ENCODE measurements at regions not wholly inside any gene's neighbourhood (a gene's known extent, or its start where the extent isn't known, plus 50 kb on each side); places are given as distances from the start of the nearest gene placed in this dataset.

DNA sequence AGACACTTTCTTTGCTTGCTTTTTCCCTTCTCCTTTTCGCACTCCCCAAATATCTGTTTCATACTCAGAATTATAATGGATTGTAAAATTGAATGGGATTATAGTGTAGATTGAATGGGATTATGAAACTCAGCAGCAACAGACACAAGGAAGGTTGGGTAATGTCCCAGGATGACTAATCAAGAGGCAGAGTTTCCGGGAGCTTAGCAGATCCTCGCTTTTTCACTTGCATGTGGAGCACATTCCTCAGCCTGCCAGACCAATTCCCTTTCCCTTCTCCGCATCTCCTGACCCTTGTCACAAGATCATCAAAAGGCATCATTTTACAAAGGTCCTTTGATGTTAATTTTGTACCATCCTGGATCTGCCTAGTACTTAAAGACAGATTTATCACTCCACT is 55.1 kb upstream of the SLC1A1 start:
- DNase-seq = no peak

DNA sequence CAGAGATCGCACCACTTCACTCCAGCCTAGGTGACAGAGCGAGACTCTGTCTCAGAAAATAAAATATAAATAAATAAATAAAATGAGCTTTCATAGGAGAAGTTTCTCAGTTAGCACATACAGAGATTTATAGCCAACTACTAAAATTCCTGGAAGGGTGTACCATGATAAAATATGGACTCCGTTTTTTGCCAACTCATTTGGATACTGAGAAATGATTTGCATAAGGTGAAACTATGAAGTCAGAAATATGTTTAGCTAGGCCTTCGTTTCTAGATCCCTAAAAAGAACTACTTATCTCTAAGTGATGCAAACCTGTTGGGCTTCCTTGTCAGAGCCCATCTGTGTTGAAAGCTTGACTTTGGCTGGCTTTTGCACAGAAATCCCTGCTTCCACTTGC is 56.9 kb upstream of the SLC1A1 start:
- no peak for DNase-seq

DNA sequence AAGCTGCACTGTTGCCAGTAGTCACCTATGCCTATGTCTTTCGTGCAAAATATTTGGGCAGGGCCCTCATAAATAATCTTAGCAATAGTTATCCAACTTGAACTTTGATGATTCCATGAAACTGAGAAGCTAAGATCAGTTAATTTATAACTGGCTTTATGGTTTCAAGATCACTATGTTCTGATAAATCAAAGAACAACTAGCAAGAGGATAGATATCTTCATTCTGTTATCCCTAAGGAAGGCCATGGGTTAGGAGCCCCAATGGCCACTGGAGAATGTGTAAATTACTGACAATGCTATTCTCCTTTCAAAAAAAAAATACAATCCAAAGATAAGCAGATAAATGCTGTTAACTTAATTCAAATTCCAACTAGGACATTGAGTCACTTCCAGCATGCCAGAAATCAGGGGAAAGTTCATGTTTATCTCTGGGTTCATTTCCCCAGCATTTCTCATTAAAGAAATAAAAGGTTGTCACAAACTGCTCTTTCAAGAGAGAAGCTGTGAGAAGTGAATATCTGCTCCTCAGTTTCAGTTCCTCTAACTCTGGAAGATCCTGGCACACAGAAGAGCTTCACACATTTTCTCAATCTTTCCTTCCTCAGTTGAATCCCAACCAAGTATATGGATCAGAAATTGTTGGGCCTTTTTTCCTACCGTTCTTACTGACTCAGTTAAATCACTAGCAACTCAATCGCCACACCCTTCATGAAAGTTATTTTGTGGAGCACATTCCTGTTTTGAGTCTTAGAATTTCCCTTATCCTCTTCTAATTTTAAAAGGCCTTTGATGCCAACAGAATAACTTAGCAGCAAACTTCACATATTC is 59.6 kb upstream of the SLC1A1 start:
- no peak for DNase-seq

DNA sequence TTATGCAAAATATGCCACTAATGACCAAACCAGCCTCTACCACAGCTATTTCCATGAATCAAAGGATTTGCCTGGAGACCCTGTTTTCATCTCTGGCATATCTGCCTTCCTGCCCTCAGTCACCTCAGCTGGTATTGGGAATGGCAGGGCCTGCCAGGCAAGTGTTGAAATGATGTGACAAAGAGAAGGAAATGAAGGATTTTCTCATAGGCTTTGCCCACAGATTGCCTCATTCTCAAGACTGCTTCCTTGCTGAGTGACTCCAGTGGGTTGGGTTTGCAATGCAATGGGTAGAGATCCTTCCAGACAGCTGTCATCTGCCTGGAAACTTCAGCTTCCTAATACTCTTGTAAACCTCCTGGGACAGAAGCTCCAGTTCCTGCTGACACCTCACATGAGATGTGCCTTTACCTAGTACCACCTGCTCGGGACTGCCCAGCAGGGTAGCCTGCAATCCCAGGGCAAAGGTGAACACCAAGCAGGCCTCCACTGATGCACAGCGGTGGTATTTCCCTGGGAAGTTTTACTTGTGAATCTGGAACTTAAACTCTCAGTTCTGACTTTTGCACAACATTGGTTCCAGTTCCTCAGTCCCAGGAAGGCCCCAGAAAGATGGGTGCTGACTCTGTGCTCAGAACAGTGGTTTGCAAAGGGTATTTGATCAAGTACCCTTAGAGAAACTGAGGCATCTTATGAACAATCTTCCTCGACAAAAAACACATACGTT is 64.8 kb upstream of the SLC1A1 start:
- no peak for DNase-seq

DNA sequence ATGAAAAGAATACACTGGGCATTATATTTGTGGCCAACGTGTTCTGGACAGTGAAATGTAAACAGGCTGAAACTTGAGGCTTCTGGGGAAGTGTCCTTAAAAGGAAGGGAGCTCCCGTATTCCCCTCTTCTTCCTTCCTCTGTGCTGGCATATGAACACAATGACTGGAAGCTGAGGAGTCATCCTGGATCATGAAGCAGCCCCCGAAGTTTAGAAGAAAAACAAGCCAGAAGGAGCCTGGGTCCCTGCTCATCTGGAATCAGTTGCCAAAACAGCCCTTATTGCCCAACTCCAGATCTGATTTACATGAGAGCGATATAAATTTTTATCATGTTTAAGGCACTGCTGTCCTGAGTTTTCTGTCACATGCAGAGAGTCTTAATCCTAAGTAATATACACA is 65.4 kb upstream of the SLC1A1 start:
- DNase-seq = no peak

DNA sequence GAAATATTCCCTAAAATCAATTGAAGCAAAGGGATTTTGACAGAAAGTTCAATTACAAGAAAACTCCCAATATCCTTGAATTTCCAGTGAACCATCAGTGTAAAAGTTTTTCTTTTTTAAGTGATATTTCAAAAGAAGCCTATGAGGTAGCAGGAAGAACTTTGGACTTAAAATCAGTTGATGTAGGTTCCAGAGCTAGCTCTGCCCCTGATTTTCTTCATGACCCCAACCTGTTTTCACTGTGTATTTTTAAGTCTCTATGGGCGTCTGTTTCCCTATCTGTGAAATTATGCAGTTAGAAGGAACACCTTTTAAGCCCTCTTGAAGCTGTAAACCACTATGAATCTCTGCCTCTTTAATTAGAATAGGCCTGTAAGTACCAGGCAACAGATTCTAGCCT is 66.2 kb upstream of the SLC1A1 start:
- DNase-seq = no peak

DNA sequence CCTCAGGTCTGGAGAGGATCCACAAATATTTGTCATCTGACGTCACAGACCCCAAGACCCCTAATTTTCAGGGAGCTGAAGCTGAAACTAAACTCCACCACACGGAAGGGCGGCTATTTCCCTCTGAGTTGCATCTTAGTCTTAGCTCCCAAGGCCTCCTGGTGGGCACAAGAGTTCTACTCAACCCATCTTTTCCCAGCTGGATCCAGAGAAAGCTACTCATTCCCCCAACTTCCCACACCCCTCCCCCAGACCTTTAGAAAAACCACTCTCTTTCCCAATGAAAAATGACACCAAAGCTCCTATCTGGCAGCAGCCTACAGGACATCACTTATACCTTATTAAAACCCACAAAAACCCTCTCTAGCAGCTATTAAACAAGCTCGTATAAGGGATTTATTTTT is 67.1 kb upstream of the SLC1A1 start:
- no peak for DNase-seq

DNA sequence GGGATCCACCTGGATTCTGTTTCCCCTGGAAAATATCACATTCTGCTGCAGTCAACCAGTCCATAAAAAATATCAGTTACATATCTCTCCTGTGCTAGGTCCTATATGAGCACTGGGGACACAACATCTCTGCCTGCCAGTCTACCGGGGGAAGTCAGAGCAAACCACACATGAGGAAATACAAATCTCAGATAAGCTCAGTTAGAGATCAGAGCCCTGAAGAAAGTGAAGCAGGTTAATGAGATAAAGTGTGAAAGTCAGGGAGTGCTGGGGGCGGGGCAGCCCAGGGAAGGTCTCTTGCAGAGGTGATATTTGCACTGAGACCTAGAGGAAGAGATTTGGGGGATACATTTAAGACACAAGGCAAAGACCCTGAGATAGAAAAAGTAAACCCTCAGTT is 67.8 kb upstream of the SLC1A1 start:
- DNase-seq = no peak

DNA sequence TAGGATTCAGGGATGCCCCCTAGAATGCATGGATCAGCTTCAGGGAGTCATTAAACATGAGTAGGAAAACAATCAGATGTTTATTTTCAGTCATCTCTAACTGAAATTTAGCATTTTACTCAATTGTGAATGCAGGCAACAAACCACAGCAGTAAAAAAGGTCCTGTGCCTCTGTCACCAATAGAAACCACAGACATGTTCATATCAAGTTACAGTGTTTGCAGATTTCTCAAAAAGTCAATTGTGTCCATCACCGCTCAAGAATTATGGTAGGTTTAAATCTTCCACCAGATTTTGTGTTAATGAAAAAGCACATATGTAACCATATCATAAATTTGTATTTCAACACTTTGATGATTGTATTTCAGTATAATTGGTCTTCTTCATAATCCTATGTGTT is 68.4 kb upstream of the SLC1A1 start:
- no peak for DNase-seq

DNA sequence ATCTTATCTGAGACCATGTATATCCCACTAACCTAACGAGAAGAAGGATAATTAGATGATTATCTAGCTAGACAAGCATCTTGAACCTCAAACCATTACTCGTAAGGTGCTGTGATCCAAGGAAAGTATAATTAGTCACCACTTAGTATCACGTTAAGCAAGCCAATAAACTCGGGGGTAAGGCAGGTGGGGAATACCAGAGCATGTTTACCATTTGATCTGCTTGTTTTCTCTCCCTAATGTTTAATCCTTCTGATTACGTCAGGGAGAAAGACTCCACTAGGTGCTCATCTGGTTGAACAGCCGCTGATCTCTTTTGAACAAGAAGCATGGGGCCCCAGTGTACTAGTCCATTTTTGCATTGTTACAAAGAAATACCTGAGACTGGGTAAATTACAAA is 69.9 kb upstream of the SLC1A1 start:
- no peak for DNase-seq

DNA sequence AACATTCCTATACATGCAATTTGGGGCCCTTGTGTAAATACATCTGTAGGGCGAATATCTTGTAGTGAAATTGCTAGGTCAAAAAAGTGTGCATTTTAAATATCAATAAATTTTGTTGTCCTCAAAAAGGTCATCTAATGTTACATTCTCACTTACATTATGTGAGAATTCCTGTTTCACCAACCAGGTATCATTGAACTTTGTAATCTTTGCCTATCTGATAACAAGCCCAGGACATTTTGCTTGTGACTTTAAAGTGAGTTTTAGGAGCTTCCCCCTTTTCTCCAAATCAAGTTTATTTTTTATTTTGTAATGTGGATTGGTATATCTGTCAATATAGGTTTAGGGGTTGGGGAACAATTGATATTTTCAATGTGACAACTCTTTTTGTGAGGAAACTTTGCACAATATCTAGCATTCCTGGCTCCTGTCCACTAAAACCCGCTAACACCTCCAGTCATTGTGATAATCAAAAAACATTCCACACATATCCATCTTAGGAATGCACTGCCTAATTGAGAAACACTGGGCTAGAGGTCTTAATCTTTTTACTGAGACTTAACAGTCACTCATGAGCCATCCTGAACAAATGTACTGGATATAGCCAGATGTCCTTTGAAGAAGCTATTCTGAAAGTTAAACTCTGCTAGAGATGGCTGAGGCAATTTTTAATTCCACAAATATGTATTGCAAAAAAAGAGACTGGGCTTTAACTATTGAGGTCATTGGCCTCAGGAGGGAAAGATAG is 72.5 kb upstream of the SLC1A1 start:
- no peak for DNase-seq

DNA sequence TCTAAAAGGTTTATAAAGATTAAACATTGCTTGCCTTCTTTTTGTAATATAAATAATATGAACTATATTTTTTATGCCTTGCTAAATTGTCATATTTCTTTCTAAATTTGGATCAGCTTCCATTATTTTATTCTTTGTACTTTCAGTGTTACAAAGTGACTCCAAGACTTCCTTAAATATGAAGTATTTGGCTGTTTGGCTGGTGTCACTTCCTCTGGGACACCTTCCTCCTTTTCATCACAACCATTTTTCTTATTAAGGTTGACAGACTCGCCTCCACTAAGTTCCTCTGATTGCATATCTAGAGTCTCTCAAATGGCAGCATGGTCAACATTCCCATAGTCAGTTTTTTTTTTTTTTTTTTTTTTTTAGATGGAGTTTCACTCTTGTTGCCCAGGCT is 73.8 kb upstream of the SLC1A1 start:
- no peak for DNase-seq

DNA sequence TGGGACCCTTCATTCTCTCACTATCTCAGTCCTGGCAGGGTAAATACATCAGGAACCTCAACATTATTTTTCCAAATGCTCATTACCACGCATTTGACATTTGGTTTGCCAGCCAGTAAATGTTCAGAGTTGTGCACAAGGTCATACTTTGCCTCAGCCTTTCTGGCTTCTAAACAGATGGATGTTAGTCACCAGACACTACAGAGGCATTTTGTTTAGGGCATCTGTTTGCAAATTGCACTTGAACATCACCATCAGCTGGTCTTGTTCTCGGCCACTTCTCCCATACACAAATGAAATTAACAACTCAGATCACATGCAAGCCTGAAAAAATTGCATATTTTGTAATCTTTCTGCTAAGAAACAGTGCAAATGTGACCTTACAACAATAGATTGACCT is 75.0 kb upstream of the SLC1A1 start:
- no peak for DNase-seq

DNA sequence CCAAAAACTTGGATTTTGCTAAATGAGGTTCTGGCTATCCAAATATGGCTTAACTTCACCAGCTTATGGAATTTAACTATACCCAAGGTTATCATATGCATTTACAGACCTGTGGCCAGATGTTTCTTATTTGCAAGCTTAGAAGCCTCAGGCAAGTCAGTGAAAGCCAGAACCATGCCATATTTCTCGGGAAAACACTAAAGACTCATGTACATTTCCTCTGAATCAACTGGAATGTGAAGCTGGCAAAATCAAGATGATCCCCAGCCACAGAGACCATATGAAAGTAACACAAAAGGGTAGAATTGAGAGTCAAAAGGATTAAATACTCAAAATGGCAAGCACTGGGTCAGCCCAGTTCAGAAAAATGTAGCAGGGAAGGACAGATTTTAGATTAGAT is 76.4 kb upstream of the SLC1A1 start:
- no peak for DNase-seq

DNA sequence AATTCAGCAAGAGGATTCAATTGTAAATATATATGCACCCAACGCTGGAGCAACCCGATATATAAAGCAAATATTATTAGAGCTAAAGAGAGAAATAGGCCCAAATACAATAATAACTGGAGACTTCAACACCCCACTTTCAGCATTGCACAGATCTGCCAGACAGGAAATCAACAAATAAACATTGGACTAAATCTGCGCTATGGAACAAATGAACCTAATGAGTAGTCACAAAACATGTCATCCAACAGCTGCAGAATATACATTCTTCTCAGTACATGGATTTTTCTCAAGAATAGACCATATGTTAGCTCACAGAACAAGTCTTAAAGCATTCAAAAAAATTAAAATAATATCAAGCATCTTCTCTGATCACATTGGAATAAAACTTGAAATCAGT is 86.1 kb upstream of the SLC1A1 start:
- no peak for DNase-seq

DNA sequence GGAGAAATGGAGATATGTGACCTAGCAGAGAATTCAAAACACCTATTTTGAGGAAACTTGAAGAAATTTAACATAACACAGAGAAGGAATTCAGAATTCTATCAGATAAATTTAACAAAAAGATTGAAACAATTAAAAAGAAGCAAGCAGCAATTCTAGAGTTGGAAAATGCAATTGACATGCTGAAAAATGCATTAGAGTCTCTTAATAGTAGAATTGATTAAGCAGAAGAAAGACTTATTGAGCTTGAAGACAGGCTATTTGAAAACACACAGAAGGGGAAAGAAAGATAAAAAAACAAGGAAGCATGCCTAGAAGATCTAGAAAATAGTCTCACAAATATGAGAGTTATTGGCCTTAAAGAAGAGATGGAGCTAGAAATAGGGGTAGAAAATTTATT is 87.8 kb upstream of the SLC1A1 start:
- DNase-seq = no peak

DNA sequence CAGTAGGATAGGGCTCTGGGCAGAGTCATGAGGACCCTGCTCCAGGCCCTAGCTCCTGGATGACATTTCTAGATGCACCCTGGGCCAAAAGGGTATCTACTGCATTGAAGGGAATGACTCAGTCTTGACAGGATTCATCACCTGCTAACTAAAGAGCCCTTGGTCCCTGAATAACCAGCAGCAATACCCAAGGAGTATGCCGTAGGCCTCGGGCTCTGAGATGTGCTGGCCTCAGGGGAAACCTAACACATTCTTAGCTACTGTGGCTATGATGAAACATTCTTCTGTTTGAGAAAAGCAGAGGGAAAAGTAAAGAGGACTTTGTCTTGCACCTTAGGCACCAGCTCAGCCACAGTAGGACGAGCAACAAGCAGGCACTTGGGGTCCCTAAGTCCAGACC is 89.5 kb upstream of the SLC1A1 start:
- no peak for DNase-seq

DNA sequence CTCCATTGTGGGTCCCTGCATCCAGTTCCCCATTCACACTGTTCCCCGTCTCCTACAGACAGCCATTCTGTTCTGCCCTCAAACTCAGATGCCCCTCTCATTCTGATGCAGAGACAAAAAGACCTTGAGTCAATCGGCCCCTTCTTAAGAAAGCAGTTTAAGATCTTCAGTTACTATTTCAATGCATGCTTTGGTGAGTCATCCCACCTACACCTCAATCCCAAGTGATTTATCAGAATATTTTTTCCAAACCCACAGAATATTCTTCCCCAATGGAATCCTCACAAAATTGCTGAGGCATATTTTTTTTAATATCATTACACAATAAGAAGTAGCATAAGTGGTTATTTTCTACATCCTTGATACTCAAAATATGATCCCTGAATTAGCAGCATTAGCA is 92.4 kb upstream of the SLC1A1 start:
- DNase-seq = no peak

DNA sequence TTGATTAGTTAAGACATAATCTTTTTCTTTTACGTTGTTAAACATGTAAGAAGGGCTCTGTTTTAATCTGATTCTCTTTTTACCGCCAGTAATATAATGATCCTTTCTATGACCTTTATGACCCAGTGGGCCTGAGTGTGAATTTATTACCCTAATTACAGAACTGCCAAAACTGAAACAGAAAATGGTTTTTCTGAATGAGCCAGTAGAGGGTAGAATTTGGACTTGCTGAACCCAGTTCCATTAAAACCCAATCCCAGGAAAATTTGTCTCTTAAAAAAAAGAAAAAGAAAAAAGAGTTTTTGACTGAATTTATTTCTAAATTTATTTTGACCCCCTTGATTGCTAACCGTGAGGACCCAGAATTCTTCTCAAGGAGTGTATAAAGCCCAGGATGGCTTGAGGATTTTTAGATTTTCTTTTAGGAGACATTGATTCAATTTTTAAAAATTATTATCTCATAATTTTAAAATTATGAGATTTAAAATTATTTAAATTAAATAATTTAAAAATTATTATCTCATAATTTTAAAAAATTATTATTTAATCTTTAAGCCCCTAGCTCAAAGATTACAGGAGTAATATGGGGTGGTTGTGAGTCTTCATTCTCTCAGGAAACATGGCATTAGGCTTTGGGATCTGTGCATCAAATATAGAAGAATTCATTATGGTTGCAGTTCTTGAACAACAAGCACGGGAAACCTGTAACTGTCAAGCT is 94.1 kb upstream of the GLIS3 start:
- DNase-seq = no peak

DNA sequence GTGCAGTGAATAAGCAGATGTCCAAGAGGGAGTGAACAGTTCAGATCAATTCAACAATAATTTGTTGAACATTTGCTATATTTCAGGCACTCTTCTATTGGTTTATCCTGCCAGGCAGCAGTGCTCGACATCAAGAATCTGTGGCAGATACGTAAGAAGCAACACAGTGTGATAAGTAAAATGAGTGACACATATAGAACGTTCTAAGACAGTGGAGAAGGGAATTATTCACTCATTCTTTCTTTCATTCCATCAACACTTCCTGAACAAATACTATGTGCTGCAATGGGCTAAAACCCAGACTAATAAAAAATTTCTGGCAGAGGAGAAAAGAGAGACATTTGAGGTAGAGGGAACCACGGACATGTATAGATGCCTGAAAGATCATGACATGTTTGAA is 89.9 kb upstream of the GLIS3 start:
- DNase-seq = no peak

DNA sequence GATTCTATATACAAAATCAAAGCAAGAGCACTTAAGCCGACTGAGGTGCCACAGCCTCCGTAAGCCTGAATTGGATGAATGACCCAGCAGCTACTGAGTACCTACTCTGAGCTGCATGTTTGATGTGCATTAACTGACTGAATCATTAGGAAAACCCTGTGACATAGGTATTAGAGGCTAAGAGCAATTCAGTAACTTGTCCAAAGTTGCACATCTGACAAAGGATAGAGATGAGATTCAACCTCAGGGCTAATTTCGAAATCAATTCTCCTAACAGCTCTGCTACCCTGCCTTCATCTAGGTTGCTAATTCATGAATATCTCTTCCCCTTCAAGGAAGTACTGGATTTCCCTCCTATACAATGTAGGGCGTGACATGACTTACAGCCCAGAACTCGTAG is 89.1 kb upstream of the GLIS3 start:
- DNase-seq = no peak

DNA sequence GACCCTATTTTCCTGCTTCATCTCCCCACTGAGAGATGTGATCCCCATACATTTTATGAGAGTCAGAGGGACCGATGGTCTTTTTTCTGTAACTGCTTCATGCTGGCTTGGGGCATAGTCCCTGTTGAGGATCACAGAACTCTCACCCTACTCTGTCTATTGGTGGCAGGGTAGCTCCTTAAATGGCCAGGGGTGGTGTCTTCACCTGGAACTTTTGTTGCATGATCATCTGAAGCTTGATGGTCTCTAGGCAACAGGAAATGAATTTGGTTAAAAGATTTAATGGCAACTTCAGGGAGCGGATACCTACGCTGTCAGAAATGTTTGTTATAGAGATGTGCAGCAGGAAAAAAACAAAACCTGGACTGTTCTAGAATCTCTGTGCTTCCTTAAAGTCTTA is 87.0 kb upstream of the GLIS3 start:
- DNase-seq = no peak

DNA sequence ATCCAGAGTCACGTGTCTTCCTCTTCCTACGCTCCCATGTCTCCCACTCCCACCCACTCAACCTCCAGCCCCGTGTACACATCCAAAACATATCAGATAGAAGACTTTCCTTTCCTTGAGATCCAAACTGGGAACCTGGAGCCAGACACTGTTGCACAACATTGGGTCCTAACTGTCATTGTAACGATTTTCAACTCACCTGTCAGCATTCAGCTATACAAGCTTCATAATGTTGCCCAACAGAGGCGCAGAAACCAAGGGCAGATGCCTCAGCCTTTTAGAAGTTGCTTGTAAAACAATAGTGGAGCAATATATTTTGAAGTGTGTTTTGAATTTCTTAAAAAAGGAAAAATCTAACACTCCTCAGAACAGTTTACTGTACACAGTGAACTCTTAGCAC is 84.9 kb upstream of the GLIS3 start:
- DNase-seq = no peak
